H1 (cell line): ENCODE measurements at regions not wholly inside any gene's neighbourhood (a gene's known extent, or its start where the extent isn't known, plus 50 kb on each side); places are given as distances from the start of the nearest gene placed in this dataset.
A peak's percentile ranks its signal among the peaks of the same experiment; 100 is the strongest.

Source experiments
- CTCF ChIA-PET: fragments of 300-600 bp; sonication (Branson Sonifier 250); formaldehyde crosslinking; loops from one replicate; lab custom pipeline; 2021; ENCODE audit not compliant: partially characterized antibody; lab: Charles Lee
- POLR2A ChIA-PET: fragments of 300-600 bp; sonication (Branson Sonifier 250); formaldehyde crosslinking; loops from one replicate; lab custom pipeline; 2021; ENCODE audit warnings: inconsistent platforms; ENCODE audit not compliant: partially characterized antibody; lab: Charles Lee
- DNase-seq, 2 experiments: peaks; one replicate each; pipeline versions ENCODE4 v3.0.0 to v3.0.0-alpha.2; 2010 to 2022; ENCODE audit warnings: low spot score in 2 of 2, low read depth in 1 of 2, mixed read lengths in 1 of 2
- FAIRE-seq: peaks from 2 replicates; lab custom pipeline; 2011; peaks lifted over from hg19 to GRCh38; lab: Jason Lieb, UNC
- H2AFZ ChIP-seq: 2 replicates; pipeline ENCODE4 v1.8.1; 2012; ENCODE audit warnings: low read length, inconsistent platforms
- H2AK5ac ChIP-seq: 2 replicates; pipeline ENCODE4 v1.6.1; 2013; ENCODE audit warnings: low read depth, low read length
- H2BK120ac ChIP-seq: replicated peaks from 2 replicates; pipeline ENCODE3; 2013; ENCODE audit warnings: low read depth, low read length, inconsistent platforms
- H2BK12ac ChIP-seq: 2 replicates; pipeline ENCODE4 v1.6.1; 2013; ENCODE audit warnings: low read depth, low read length
- H2BK15ac ChIP-seq: 2 replicates; pipeline ENCODE4 v1.6.1; 2013; ENCODE audit warnings: low read length
- H2BK20ac ChIP-seq: 2 replicates; pipeline ENCODE4 v1.6.1; 2013; ENCODE audit warnings: low read length
- H2BK5ac ChIP-seq: 2 replicates; pipeline ENCODE4 v1.6.1; 2013; ENCODE audit warnings: low read depth, low read length
- H3K14ac ChIP-seq: 2 replicates; pipeline ENCODE4 v1.6.1; 2013; ENCODE audit warnings: inconsistent platforms; ENCODE audit not compliant: insufficient read length
- H3K18ac ChIP-seq: 2 replicates; pipeline ENCODE4 v1.6.1; 2013; ENCODE audit warnings: low read length; ENCODE audit errors: extremely low read depth
- H3K23ac ChIP-seq: 2 replicates; pipeline ENCODE4 v1.6.1; 2013; ENCODE audit warnings: inconsistent platforms; ENCODE audit not compliant: insufficient read length
- H3K23me2 ChIP-seq: 2 replicates; pipeline ENCODE4 v1.6.1; 2013; ENCODE audit warnings: low read depth, low read length
- H3K27ac ChIP-seq: 2 replicates; pipeline ENCODE4 v1.6.1; 2011; ENCODE audit warnings: low read depth, low read length, inconsistent platforms
- H3K27me3 ChIP-seq, 4 experiments: replicated peaks in 1 of 4; 1 replicate in 1 of 4; 2 replicates in 3 of 4; pipeline versions ENCODE4 v1.6.1 to v1.8.1; 2011 to 2013; ENCODE audit warnings: low read length in 3 of 4, mild to moderate bottlenecking in 3 of 4, inconsistent platforms in 2 of 4, mixed read lengths in 2 of 4, moderate library complexity in 1 of 4; ENCODE audit not compliant: control insufficient read depth in 3 of 4, insufficient read depth in 3 of 4; ENCODE audit errors: extremely low read depth in 1 of 4
- H3K36me3 ChIP-seq, 4 experiments: 2 replicates each; pipeline versions ENCODE4 v1.6.1 to v1.8.1; 2011 to 2013; ENCODE audit warnings: mild to moderate bottlenecking in 4 of 4, low read length in 3 of 4, moderate library complexity in 2 of 4, control low read depth in 1 of 4, inconsistent platforms in 1 of 4; ENCODE audit not compliant: insufficient read depth in 4 of 4, control insufficient read depth in 2 of 4
- H3K4ac ChIP-seq: replicated peaks from 2 replicates; pipeline ENCODE3; 2013; ENCODE audit warnings: low read length, low read depth, mixed read lengths, inconsistent platforms; ENCODE audit not compliant: insufficient read length
- H3K4me1 ChIP-seq, 4 experiments: replicated peaks in 1 of 4; 1 replicate in 1 of 4; 2 replicates in 3 of 4; pipeline versions ENCODE4 v1.6.1 to v1.8.1; 2011 to 2013; ENCODE audit warnings: low read length in 3 of 4, inconsistent platforms in 2 of 4, mixed read lengths in 1 of 4; ENCODE audit not compliant: insufficient read depth in 4 of 4, control insufficient read depth in 3 of 4
- H3K4me2 ChIP-seq, 2 experiments: 2 replicates each; pipeline versions ENCODE4 v1.6.1 to v1.8.1; 2011 to 2013; ENCODE audit warnings: low read depth in 2 of 2, low read length in 2 of 2, control low read depth in 1 of 2, inconsistent platforms in 1 of 2, mild to moderate bottlenecking in 1 of 2; ENCODE audit not compliant: insufficient read depth in 1 of 2
- H3K4me3 ChIP-seq, 4 experiments: fragments of 200-600, 300-600 bp in 1 of 4; sonication (generic), shearing (Covaris generic), sonication (Bioruptor Twin) in 1 of 4; 2 replicates each; pipeline versions ENCODE4 v1.5.1 to v1.8.1; 2011 to 2016; ENCODE audit warnings: low read length in 4 of 4, low read depth in 3 of 4, control low read depth in 2 of 4, inconsistent platforms in 2 of 4, mild to moderate bottlenecking in 2 of 4, mixed read lengths in 1 of 4, moderate library complexity in 1 of 4; ENCODE audit not compliant: insufficient read depth in 2 of 4; ENCODE audit errors: extremely low read depth in 1 of 4
- H3K56ac ChIP-seq: replicated peaks from 2 replicates; pipeline ENCODE3; 2013; ENCODE audit warnings: low read depth, mild to moderate bottlenecking, mixed read lengths, low read length, inconsistent platforms; ENCODE audit not compliant: insufficient read length
- H3K79me1 ChIP-seq: 2 replicates; pipeline ENCODE4 v1.6.1; 2013; ENCODE audit warnings: low read depth, low read length, control low read depth
- H3K79me2 ChIP-seq, 2 experiments: 2 replicates each; pipeline versions ENCODE4 v1.6.1 to v1.8.1; 2012 to 2013; ENCODE audit warnings: low read length in 2 of 2, mild to moderate bottlenecking in 2 of 2, inconsistent platforms in 1 of 2; ENCODE audit not compliant: insufficient read depth in 2 of 2, control insufficient read depth in 1 of 2
- H3K9ac ChIP-seq, 4 experiments: replicated peaks in 1 of 4; 1 replicate in 1 of 4; 2 replicates in 3 of 4; pipeline versions ENCODE4 v1.6.1 to v1.8.1; 2011 to 2013; ENCODE audit warnings: low read depth in 3 of 4, low read length in 3 of 4, control low read depth in 2 of 4, mild to moderate bottlenecking in 2 of 4, moderate library complexity in 2 of 4, inconsistent platforms in 1 of 4; ENCODE audit errors: extremely low read depth in 1 of 4
- H3K9me3 ChIP-seq, 2 experiments: 2 replicates each; pipeline versions ENCODE4 v1.6.1 to v1.8.1; 2012 to 2013; ENCODE audit warnings: mild to moderate bottlenecking in 2 of 2, moderate library complexity in 2 of 2, control low read depth in 1 of 2, inconsistent platforms in 1 of 2, low read depth in 1 of 2, low read length in 1 of 2, mixed read lengths in 1 of 2; ENCODE audit not compliant: insufficient read depth in 2 of 2
- H4K20me1 ChIP-seq, 2 experiments: replicated peaks in 1 of 2; 2 replicates each; pipeline versions ENCODE3 to v1.8.1; 2011 to 2013; ENCODE audit warnings: inconsistent platforms in 2 of 2, low read length in 2 of 2, mild to moderate bottlenecking in 1 of 2; ENCODE audit not compliant: insufficient read depth in 2 of 2, control insufficient read depth in 1 of 2
- H4K5ac ChIP-seq: 2 replicates; pipeline ENCODE4 v1.6.1; 2013; ENCODE audit warnings: low read length, low read depth, mixed read lengths, inconsistent platforms; ENCODE audit not compliant: insufficient read length
- H4K8ac ChIP-seq: 2 replicates; pipeline ENCODE4 v1.8.0; 2013; ENCODE audit warnings: mild to moderate bottlenecking, moderate library complexity, low read length, inconsistent platforms; ENCODE audit not compliant: insufficient read depth; ENCODE audit errors: extremely low read depth
- H4K91ac ChIP-seq: replicated peaks from 2 replicates; pipeline ENCODE3; 2013; ENCODE audit warnings: low read length, mixed read lengths, inconsistent platforms; ENCODE audit not compliant: insufficient read length
- GTF2F1 ChIP-seq: IDR thresholded peaks from 2 replicates; pipeline ENCODE4 v1.6.1; 2012; ENCODE audit warnings: low read depth, low read length, improper control_type of control experiment, borderline replicate concordance
- HDAC6 ChIP-seq: IDR thresholded peaks from one replicate; pipeline ENCODE4 v1.7.1; 2012; ENCODE audit warnings: low read depth, mild to moderate bottlenecking, inconsistent platforms, low read length, moderate library complexity
- KDM5A ChIP-seq: fragments of 200-600 bp; IDR thresholded peaks from 2 replicates; pipeline ENCODE4 v1.7.1; 2012; ENCODE audit warnings: mild to moderate bottlenecking, low read length, inconsistent platforms, mixed read lengths
- MAFK ChIP-seq: IDR thresholded peaks from 2 replicates; pipeline ENCODE4 v1.6.1; 2012; ENCODE audit warnings: low read depth, mild to moderate bottlenecking, improper control_type of control experiment, low read length
- WGBS, 2 experiments: shearing (Covaris generic) in 1 of 2; methylation state at CpG; one replicate each; pipeline versions ENCODE4 v1.1.6 to v1.1.7; 2013 to 2015; ENCODE audit warnings: low lambda C conversion rate in 2 of 2, mixed read lengths in 2 of 2, inconsistent platforms in 1 of 2, low coverage in 1 of 2, missing lambda C conversion rate in 1 of 2; ENCODE audit not compliant: insufficient replicate concordance in 2 of 2, insufficient coverage in 1 of 2, insufficient read length in 1 of 2; ENCODE audit errors: extremely low coverage in 1 of 2, missing lambda C conversion rate in 1 of 2; 5-methylcytosine and 5-hydroxymethylcytosine counted together

- FAIRE-seq = peak; percentile 42
- no peak overlapping the region for H3K56ac ChIP-seq
- H3K23ac ChIP-seq = no peak overlapping the region
- H3K4me1 ChIP-seq = no peaks in the 10 kb centered on the region
- CTCF ChIA-PET = interaction anchor here (0.8 kb wide), 1 partner anchor 12 kb away, joined by 3 read pairs; no protein-coding TSS in a partner anchor
- no peak overlapping the region for H4K8ac ChIP-seq
- no peak overlapping the region for H3K27ac ChIP-seq
- no peak overlapping the region for H4K5ac ChIP-seq
- H3K79me1 ChIP-seq = no peaks in the 10 kb centered on the region
- H3K79me2 ChIP-seq = no peaks in the 10 kb centered on the region
- H4K91ac ChIP-seq = no peak overlapping the region
- H3K4ac ChIP-seq = no peak overlapping the region
- H2BK20ac ChIP-seq = no peak overlapping the region
- H2AK5ac ChIP-seq = no peak overlapping the region
- 82% methylated on average over 3 of the region's 3 CpGs; no CpG with 5 or more reads in 1 of the 2 experiments for WGBS, 2 experiments
- no peaks in the 10 kb centered on the region for H3K36me3 ChIP-seq
- no peaks in the 10 kb centered on the region for H3K9me3 ChIP-seq
- no peak overlapping the region for H3K9ac ChIP-seq
- no peak overlapping the region for H3K4me2 ChIP-seq
- H3K18ac ChIP-seq = no peak overlapping the region; the same call in 1 of the 2 replicates
- no peaks in the 10 kb centered on the region; the same call in 1 of the 2 replicates for H3K23me2 ChIP-seq
- H2BK120ac ChIP-seq = no peak overlapping the region
- no peak for DNase-seq
- H3K14ac ChIP-seq = no peak overlapping the region
- no peak overlapping the region for H3K4me3 ChIP-seq
- no peak for TF ChIP-seq GTF2F1
- TF ChIP-seq MAFK = no peak
- TF ChIP-seq KDM5A = no peak
- no peak for TF ChIP-seq HDAC6
- no peak overlapping the region for H2BK5ac ChIP-seq
- H2BK15ac ChIP-seq = no peak overlapping the region
- H3K27me3 ChIP-seq = no peaks in the 10 kb centered on the region
- H2AFZ ChIP-seq = peak overlapping the region; percentile 99
- H2BK12ac ChIP-seq = no peak overlapping the region
- POLR2A ChIA-PET = no interaction called here
- no peaks in the 10 kb centered on the region for H4K20me1 ChIP-seq
Measured at GRCh38 chr4:124499261-124499660, 213.3 kb downstream of the ANKRD50 start.
